ENCODE measurements at regions not wholly inside any gene's neighbourhood (a gene's known extent, or its start where the extent isn't known, plus 50 kb on each side); places are given as distances from the start of the nearest gene placed in this dataset.

GRCh38 chr5:63263411-63263810 lies 684.8 kb downstream of the LRRC70 start:
- H3K4me3 ChIP-seq (ENCODE audit: low read depth, low read length): no peak overlapping the region
- TF ChIP-seq CTCF (IDR thresholded peaks at IDR 0.05; ENCODE audit: low read depth, low read length): no peak

GRCh38 chr5:63262185-63262981 lies 683.8 kb downstream of the LRRC70 start:
- no peak for TF ChIP-seq CTCF (IDR thresholded peaks at IDR 0.05; ENCODE audit: low read depth, low read length)
- no peak overlapping the region for H3K4me3 ChIP-seq (ENCODE audit: low read depth, low read length)

GRCh38 chr5:63261695-63262094 lies 683.1 kb downstream of the LRRC70 start:
- H3K4me3 ChIP-seq (ENCODE audit: low read depth, low read length): no peak overlapping the region
- no peak for TF ChIP-seq CTCF (IDR thresholded peaks at IDR 0.05; ENCODE audit: low read depth, low read length)

- TF ChIP-seq CTCF (IDR thresholded peaks at IDR 0.05; ENCODE audit: low read depth, low read length): no peak
- H3K4me3 ChIP-seq (ENCODE audit: low read depth, low read length): no peak overlapping the region
These were observed 677.0 kb downstream of the LRRC70 start for GRCh38 chr5:63255594-63255993.

GRCh38 chr5:63250939-63251338 lies 672.3 kb downstream of the LRRC70 start:
- no peak for TF ChIP-seq CTCF (IDR thresholded peaks at IDR 0.05; ENCODE audit: low read depth, low read length)
- H3K4me3 ChIP-seq (ENCODE audit: low read depth, low read length): no peak overlapping the region

- no peak overlapping the region for H3K4me3 ChIP-seq (ENCODE audit: low read depth, low read length)
- TF ChIP-seq CTCF (IDR thresholded peaks at IDR 0.05; ENCODE audit: low read depth, low read length): no peak
These were observed 671.3 kb downstream of the LRRC70 start for GRCh38 chr5:63249960-63250359.

- TF ChIP-seq CTCF (IDR thresholded peaks at IDR 0.05; ENCODE audit: low read depth, low read length): no peak
These were observed 669.0 kb downstream of the LRRC70 start for GRCh38 chr5:63247651-63248050.

More at GRCh38 chr5:63247651-63248050, 669.0 kb downstream of the LRRC70 start:
- H3K4me3 ChIP-seq (ENCODE audit: low read depth, low read length): no peak overlapping the region
